CD4-positive, alpha-beta memory T cell (primary cell): ENCODE measurements at regions not wholly inside any gene's neighbourhood (a gene's known extent, or its start where the extent isn't known, plus 50 kb on each side); places are given as distances from the start of the nearest gene placed in this dataset.

Source experiments
- CTCF ChIA-PET: fragments of 350-600 bp; sonication (Branson Sonifier 250); formaldehyde crosslinking; loops from one replicate; lab custom pipeline; 2021; ENCODE audit warnings: inconsistent platforms; ENCODE audit not compliant: partially characterized antibody; lab: Charles Lee
- POLR2A ChIA-PET: fragments of 350-600 bp; sonication (Branson Sonifier 250); formaldehyde crosslinking; loops from one replicate; lab custom pipeline; 2021; ENCODE audit not compliant: partially characterized antibody; lab: Charles Lee
- DNase-seq, 5 donors: peaks; one replicate each; pipeline versions ENCODE4 v3.0.0 to v3.0.0-alpha.2; 2020 to 2022; ENCODE audit warnings: mixed read lengths in 1 of 5
- H3K27ac ChIP-seq: one replicate; pipeline ENCODE4 v1.7.0; 2013; ENCODE audit warnings: low read depth, low read length
- H3K27me3 ChIP-seq: 2 replicates; pipeline ENCODE4 v1.7.0; 2013; ENCODE audit warnings: mild to moderate bottlenecking, low read length, moderate library complexity; ENCODE audit not compliant: insufficient read depth
- H3K36me3 ChIP-seq: 2 replicates; pipeline ENCODE4 v1.7.0; 2013; ENCODE audit warnings: mild to moderate bottlenecking, low read length, moderate library complexity; ENCODE audit not compliant: insufficient read depth
- H3K4me1 ChIP-seq: 2 replicates; pipeline ENCODE4 v1.7.0; 2013; ENCODE audit warnings: mild to moderate bottlenecking, low read length, moderate library complexity; ENCODE audit not compliant: insufficient read depth
- H3K4me3 ChIP-seq, 2 donors: one replicate each; pipeline ENCODE4 v1.7.0; 2013; ENCODE audit warnings: low read length in 2 of 2, mild to moderate bottlenecking in 1 of 2
- H3K9me3 ChIP-seq, 2 donors: one replicate each; pipeline ENCODE4 v1.7.0; 2013; ENCODE audit warnings: low read length in 2 of 2, control low read depth in 1 of 2; ENCODE audit not compliant: control insufficient read depth in 1 of 2
- H3K27ac Mint-ChIP-seq, 7 donors: one replicate each; pipeline ENCODE4 v1.8.0; 2020 to 2021; ENCODE audit warnings: mixed read lengths in 7 of 7, mild to moderate bottlenecking in 6 of 7, inconsistent platforms in 3 of 7, moderate library complexity in 3 of 7
- H3K27me3 Mint-ChIP-seq, 2 donors: one replicate each; pipeline ENCODE4 v1.8.0; 2020 to 2021; ENCODE audit warnings: mixed read lengths in 2 of 2
- H3K36me3 Mint-ChIP-seq, 2 donors: one replicate each; pipeline ENCODE4 v1.8.0; 2020 to 2021; ENCODE audit warnings: mixed read lengths in 2 of 2, inconsistent platforms in 1 of 2, mild to moderate bottlenecking in 1 of 2
- H3K4me1 Mint-ChIP-seq, 4 donors: one replicate each; pipeline ENCODE4 v1.8.0; 2020 to 2021; ENCODE audit warnings: mixed read lengths in 4 of 4, mild to moderate bottlenecking in 1 of 4
- H3K4me3 Mint-ChIP-seq, 8 donors: one replicate each; pipeline ENCODE4 v1.8.0; 2020 to 2021; ENCODE audit warnings: mixed read lengths in 8 of 8, mild to moderate bottlenecking in 7 of 8, moderate library complexity in 6 of 8, inconsistent platforms in 3 of 8
- H3K9me3 Mint-ChIP-seq, 8 donors: one replicate each; pipeline ENCODE4 v1.8.0; 2020 to 2021; ENCODE audit warnings: mixed read lengths in 8 of 8, mild to moderate bottlenecking in 5 of 8, inconsistent platforms in 3 of 8, moderate library complexity in 1 of 8
- intact Hi-C: fragments of 100-400 bp; cut with micrococcal nuclease; formaldehyde crosslinking; loops from one replicate; pipeline ENCODE4 v1.15.1; 2023

GRCh38 chr1:30539884-30540283, 183.5 kb downstream of the MATN1 start:
- no peaks in the 10 kb centered on the region for H3K4me1 ChIP-seq
- H3K9me3 ChIP-seq, result no peaks in the 10 kb centered on the region
- H3K4me3 Mint-ChIP-seq, result no peak overlapping the region
- H3K36me3 Mint-ChIP-seq, result no peaks in the 10 kb centered on the region
- intact Hi-C loops, result no loop called here
- DNase-seq, result no peak
- no peak overlapping the region for H3K27ac Mint-ChIP-seq
- H3K27ac ChIP-seq, result no peak overlapping the region
- no peaks in the 10 kb centered on the region for H3K4me1 Mint-ChIP-seq
- H3K9me3 Mint-ChIP-seq, result peaks cover 0 to 1% (median 0%) of the 10 kb centered on the region in 8 donors
- H3K4me3 ChIP-seq, result no peak overlapping the region
- CTCF ChIA-PET, result no interaction called here
- peaks cover 0 to 5% of the 10 kb centered on the region in 2 donors for H3K27me3 Mint-ChIP-seq
- no peaks in the 10 kb centered on the region for H3K36me3 ChIP-seq
- H3K27me3 ChIP-seq, result no peaks in the 10 kb centered on the region
- POLR2A ChIA-PET, result no interaction called here

DNA sequence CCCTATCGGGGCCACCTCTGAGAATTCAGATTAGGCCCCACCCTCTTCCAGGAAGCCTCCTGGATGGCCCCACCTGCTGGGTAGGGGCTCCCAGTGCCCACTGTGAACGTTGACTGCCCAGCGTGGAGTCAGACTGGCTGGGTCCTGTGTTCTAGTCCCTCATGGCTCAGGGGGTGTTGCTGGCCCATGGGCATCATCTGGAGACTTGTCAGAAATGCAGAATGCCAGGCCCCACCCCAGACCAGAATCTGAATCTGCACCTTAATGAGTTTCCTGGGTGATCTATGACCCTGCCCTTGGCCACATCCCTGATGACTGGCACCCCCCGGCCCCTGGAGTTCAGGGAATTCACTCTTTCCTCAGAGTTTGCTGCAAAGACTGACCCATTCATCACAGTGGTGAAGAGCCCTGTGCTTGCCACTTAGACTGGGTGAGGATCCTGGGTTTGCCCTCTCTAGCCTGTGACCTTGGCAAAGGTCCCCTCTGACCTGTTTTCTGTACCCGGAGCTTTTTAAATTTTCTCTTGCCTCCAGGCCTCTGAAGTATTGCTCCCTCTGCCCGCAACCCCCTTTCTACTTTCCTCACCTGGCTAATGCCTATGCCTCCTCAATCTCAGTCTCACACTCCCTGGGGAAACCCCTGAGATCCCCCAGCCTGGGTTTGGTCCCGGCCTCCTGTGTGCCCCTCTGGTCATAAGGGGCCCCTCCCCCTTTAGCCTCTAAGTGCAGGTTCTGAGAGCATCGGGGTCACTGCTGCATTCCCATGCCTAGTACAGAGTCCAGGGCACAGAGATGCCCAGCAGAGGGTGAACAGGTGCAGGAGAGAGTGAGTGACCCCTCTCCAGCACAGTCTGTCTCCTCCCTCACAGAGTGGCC, 184.2 kb downstream of the MATN1 start:
- Histone ChIP-seq H3K27ac (no peak overlapping the region), H3K27me3 (no peaks in the 10 kb centered on the region), H3K4me1 (no peaks in the 10 kb centered on the region), H3K4me3 (no peak overlapping the region), H3K9me3 (no peaks in the 10 kb centered on the region), H3K36me3 (no peaks in the 10 kb centered on the region)
- Mint-ChIP-seq H3K27me3 (peaks cover 0 to 5% of the 10 kb centered on the region in 2 donors), H3K36me3 (no peaks in the 10 kb centered on the region), H3K9me3 (peaks cover 0 to 1% (median 0%) of the 10 kb centered on the region in 8 donors), H3K27ac (no peak overlapping the region), H3K4me3 (no peak overlapping the region), H3K4me1 (no peaks in the 10 kb centered on the region)
- DNase-seq, result no peak
- ChIA-PET POLR2A (no interaction called here), CTCF (no interaction called here)
- intact Hi-C loops, result no loop called here

- Histone ChIP-seq H3K4me1 (no peaks in the 10 kb centered on the region), H3K9me3 (no peaks in the 10 kb centered on the region), H3K27ac (no peak overlapping the region), H3K4me3 (no peak overlapping the region), H3K27me3 (no peaks in the 10 kb centered on the region), H3K36me3 (no peaks in the 10 kb centered on the region)
- intact Hi-C loops, result no loop called here
- Mint-ChIP-seq H3K4me1 (no peaks in the 10 kb centered on the region), H3K4me3 (no peak overlapping the region), H3K27ac (no peak overlapping the region), H3K9me3 (peaks cover 0 to 1% (median 0%) of the 10 kb centered on the region in 8 donors), H3K27me3 (peaks cover 0 to 8% of the 10 kb centered on the region in 2 donors), H3K36me3 (no peaks in the 10 kb centered on the region)
- ChIA-PET POLR2A (no interaction called here), CTCF (no interaction called here)
- no peak for DNase-seq
Observed at GRCh38 chr1:30538226-30538992, 185.0 kb downstream of the MATN1 start.

GRCh38 chr1:30537279-30537678, 186.1 kb downstream of the MATN1 start:
- H3K4me1 Mint-ChIP-seq, result no peaks in the 10 kb centered on the region
- CTCF ChIA-PET, result no interaction called here

DNA sequence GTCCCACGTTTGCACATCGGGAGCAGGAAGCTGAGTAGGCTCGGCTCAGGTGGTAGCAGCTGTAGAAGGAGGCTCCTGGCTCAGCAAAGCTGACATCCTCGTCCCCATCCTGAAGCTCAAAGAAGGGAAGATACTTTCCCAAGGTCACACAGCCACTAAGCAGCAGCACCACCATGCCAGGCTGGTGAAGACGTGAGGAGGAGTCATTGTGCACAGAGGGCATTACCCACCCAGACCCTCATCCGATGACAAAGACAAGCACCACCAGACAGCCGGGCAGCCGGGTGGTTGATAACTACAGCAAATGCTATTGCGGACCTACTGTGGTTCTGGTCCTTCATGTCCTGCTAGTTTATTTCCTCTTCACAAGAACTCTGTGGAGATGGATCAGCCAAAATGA, 186.9 kb downstream of the MATN1 start:
- Mint-ChIP-seq H3K27me3 (peaks cover 0 to 6% of the 10 kb centered on the region in 2 donors), H3K4me1 (no peaks in the 10 kb centered on the region), H3K4me3 (no peak overlapping the region), H3K9me3 (peaks cover 0 to 1% (median 0%) of the 10 kb centered on the region in 8 donors), H3K27ac (no peak overlapping the region), H3K36me3 (no peaks in the 10 kb centered on the region)
- Histone ChIP-seq H3K27ac (no peak overlapping the region), H3K27me3 (no peaks in the 10 kb centered on the region), H3K4me3 (no peak overlapping the region), H3K9me3 (no peaks in the 10 kb centered on the region), H3K36me3 (no peaks in the 10 kb centered on the region), H3K4me1 (no peaks in the 10 kb centered on the region)
- DNase-seq, result no peak
- intact Hi-C loops, result no loop called here
- CTCF ChIA-PET, result no interaction called here
- POLR2A ChIA-PET, result no interaction called here

More at GRCh38 chr1:30537279-30537678, 186.1 kb downstream of the MATN1 start:
- H3K36me3 Mint-ChIP-seq, result no peaks in the 10 kb centered on the region
- H3K27ac Mint-ChIP-seq, result no peak overlapping the region
- no peaks in the 10 kb centered on the region for H3K4me1 ChIP-seq
- H3K9me3 Mint-ChIP-seq, result peaks cover 0 to 1% (median 0%) of the 10 kb centered on the region in 8 donors
- no peak for DNase-seq
- intact Hi-C loops, result no loop called here
- no peak overlapping the region for H3K27ac ChIP-seq
- no peak overlapping the region for H3K4me3 ChIP-seq
- POLR2A ChIA-PET, result no interaction called here
- peaks cover 0 to 9% of the 10 kb centered on the region in 2 donors for H3K27me3 Mint-ChIP-seq
- no peaks in the 10 kb centered on the region for H3K36me3 ChIP-seq
- no peak overlapping the region for H3K4me3 Mint-ChIP-seq
- H3K27me3 ChIP-seq, result no peaks in the 10 kb centered on the region
- H3K9me3 ChIP-seq, result no peaks in the 10 kb centered on the region

GRCh38 chr1:30535595-30536325, 187.6 kb downstream of the MATN1 start:
- no peak overlapping the region for H3K27ac Mint-ChIP-seq
- H3K36me3 ChIP-seq, result no peaks in the 10 kb centered on the region
- H3K36me3 Mint-ChIP-seq, result no peaks in the 10 kb centered on the region
- no peak overlapping the region for H3K4me3 ChIP-seq
- no peak overlapping the region for H3K4me3 Mint-ChIP-seq
- H3K4me1 Mint-ChIP-seq, result no peaks in the 10 kb centered on the region
- ChIA-PET POLR2A (no interaction called here), CTCF (no interaction called here)
- no peaks in the 10 kb centered on the region for H3K9me3 ChIP-seq
- H3K9me3 Mint-ChIP-seq, result no peaks in the 10 kb centered on the region
- peaks cover under 1 to 6% of the 10 kb centered on the region in 2 donors for H3K27me3 Mint-ChIP-seq
- no peaks in the 10 kb centered on the region for H3K27me3 ChIP-seq
- intact Hi-C loops, result no loop called here
- H3K4me1 ChIP-seq, result no peaks in the 10 kb centered on the region
- DNase-seq, result no peak
- no peak overlapping the region for H3K27ac ChIP-seq

GRCh38 chr1:30534551-30534940, 188.8 kb downstream of the MATN1 start:
- H3K27me3 ChIP-seq, result no peaks in the 10 kb centered on the region
- Mint-ChIP-seq H3K27me3 (peaks cover 4 to 6% of the 10 kb centered on the region in 2 donors), H3K9me3 (no peaks in the 10 kb centered on the region), H3K4me3 (no peak overlapping the region), H3K4me1 (no peaks in the 10 kb centered on the region), H3K36me3 (no peaks in the 10 kb centered on the region), H3K27ac (no peak overlapping the region)
- ChIA-PET POLR2A (no interaction called here), CTCF (no interaction called here)
- no peaks in the 10 kb centered on the region for H3K4me1 ChIP-seq
- no peaks in the 10 kb centered on the region for H3K9me3 ChIP-seq
- intact Hi-C loops, result no loop called here
- no peaks in the 10 kb centered on the region for H3K36me3 ChIP-seq
- no peak overlapping the region for H3K4me3 ChIP-seq
- DNase-seq, result no peak
- H3K27ac ChIP-seq, result no peak overlapping the region
